NCI-H69 (cell line): ENCODE measurements at regions not wholly inside any gene's neighbourhood (a gene's known extent, or its start where the extent isn't known, plus 50 kb on each side); places are given as distances from the start of the nearest gene placed in this dataset.

Experiments used
- DNase-seq: peaks from one replicate; lab custom pipeline; 2025; lab: John Stamatoyannopoulos, UW

DNA sequence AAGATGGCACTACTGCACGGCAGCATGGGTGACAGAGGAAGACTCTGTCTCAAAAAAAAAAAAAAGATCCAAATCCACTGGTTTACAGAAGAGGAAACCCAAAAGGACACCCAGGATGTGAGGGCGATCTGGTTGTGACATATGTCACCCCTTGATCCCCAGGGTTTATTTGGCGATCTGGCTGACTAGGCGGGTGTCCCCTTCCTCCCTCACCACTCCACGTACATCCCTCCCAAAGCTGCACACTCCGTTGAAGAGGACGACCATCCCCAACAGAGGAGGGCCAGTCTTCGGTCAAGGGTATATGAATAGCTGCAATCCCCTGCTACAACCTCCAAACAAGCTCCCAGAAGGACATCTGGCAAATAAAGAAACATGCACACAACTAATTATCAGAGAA, 111.6 kb downstream of the HTR5A start:
- no peak for DNase-seq

DNA sequence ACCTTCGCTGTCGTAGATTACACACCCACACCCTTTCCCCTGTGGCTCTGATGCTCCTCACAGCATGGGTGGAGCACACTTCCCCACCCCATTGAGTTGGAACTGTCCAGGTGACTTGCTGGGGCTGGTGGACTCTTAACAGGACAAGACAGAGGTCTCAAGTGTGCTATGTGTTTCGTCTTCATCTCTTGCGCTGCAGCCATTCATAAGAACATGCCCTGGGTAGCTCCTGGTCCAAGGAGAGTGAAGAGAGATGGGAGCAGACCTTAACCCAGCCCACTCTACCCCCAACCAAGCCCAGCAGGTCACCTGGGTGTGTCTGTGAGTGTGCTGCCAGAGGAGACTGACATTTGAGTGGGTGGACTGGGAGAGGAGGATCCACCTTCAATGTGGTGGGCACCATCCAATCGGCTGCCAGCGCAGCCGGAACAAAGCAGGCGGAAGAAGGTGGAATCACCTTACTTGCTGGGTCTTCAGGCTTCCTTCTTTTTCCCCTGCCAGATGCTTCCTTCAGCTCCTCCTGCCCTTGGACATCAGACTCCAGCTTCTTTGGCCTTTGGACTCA, 112.4 kb downstream of the HTR5A start:
- DNase-seq: no peak

DNA sequence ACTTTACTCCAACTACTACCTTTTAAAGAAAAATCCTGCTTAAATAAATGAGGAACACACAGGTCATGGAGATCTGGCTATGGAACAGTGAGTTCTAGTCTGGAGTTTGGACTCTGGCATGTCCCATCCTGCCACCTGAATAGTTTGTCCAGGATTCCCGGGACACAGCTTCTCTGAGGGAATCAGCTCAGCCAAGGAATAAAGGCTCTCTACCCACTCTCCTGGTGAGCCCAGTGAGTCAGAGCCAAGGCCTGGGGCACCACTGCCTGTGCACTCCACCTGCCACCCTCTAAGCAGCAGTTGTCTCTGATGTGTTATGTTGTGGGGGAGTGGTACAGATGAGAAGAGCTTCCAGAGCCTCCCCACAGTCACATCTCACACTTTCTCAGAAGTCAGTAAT, 113.5 kb downstream of the HTR5A start:
- DNase-seq: no peak

DNA sequence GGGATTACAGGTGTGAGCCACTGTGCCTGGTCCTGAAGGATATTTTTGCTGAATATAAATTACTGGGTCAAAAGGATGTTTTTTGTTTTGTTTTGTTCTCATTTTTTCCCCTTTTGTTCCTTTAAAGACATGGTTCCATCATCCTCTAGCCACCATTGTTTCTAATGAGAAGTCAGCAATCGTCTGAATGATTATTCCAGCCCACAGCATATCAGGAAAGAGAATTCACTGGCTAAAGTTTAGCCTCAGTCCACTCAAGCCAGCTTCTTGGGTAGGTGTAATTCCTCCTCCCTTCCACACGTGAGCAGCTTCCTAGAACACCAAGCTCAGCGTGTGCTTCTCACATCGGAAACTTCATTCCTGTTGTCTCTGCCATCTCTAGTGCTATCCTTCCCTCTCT, 112.8 kb upstream of the INSIG1 start:
- no peak for DNase-seq

DNA sequence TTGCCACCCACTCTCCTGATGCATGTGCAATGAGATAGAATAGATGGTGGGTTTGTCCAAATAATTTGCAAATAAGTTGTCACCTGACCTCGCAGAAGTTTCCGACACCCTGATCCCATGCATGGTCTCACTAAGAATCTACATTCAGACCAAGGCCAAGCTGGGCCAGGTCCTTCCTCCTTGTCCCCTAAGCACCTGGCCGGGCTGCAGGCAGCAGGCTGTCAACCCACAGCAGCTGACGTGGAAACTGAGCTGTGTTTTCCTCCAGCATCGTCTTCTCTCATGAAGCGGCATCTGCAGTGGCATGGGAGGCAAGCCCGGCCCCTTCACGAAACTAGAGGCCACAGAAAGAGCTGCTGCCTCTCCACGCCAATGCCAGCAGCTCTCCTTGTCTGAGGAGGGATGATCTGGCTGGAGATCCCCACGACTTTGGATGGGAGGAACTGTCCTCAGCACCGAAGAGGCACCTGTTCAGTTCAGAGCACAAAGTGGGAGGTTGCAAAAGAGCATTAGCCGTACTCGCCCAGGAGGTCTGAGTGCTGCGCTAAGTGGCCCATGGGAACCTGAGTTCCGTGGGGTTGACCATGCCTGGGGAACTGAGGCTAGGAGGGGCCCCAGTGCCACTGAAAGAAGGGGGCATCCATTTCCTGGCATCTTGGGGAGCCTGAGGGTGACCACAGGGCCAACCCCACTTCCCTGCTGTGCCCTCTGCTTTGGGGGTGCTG, 110.5 kb upstream of the INSIG1 start:
- no peak for DNase-seq

GRCh38 chr7:155188357-155188756, 109.3 kb upstream of the INSIG1 start:
- DNase-seq: no peak

- no peak for DNase-seq
Observed at GRCh38 chr7:155188821-155189581, 108.7 kb upstream of the INSIG1 start.

- DNase-seq: no peak
Observed at GRCh38 chr7:155189590-155189989, 108.1 kb upstream of the INSIG1 start.

GRCh38 chr7:155190688-155191087, 107.0 kb upstream of the INSIG1 start:
- DNase-seq: peak; percentile 62

- DNase-seq: no peak
Observed at GRCh38 chr7:155191137-155191536, 106.5 kb upstream of the INSIG1 start.

- no peak for DNase-seq
Observed at GRCh38 chr7:155191901-155192478, 105.7 kb upstream of the INSIG1 start.

DNA sequence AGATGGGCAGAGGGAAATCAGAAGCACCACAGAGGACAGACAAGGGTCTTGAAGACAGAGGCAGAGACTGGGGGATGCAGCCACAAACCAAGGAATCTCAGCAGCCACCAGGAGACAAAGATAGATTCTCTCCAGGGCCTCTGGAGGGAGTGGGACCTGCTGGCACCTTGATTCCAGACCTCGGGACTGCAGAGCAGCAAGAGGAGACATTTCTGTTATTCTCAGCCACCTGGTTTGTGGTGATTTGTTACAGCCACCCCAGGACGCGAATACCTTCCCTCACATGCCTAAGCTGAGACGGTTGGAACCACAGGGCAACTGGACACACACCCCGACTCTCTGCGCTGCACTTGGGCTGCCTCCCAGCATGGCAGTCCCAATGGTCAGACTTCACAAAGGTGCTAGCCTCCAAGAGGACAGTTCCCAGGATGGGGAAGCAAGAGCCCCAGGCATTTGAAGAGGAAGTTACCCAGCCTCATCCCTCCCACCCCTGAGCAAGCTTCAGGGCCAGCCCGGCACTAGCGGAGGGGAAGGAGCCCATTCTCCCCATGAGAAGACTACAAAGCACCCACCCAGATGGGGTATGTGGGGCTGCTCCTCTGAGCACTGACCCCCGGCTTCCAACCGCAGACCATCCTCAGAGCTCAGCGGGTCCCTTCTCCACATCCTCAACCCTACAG, 104.6 kb upstream of the INSIG1 start:
- DNase-seq: no peak

GRCh38 chr7:155193716-155194115, 104.0 kb upstream of the INSIG1 start:
- no peak for DNase-seq

- DNase-seq: no peak
Observed at GRCh38 chr7:155194382-155195140, 103.1 kb upstream of the INSIG1 start.

- no peak for DNase-seq
Observed at GRCh38 chr7:155195939-155196523, 101.6 kb upstream of the INSIG1 start.

GRCh38 chr7:155198196-155198892, 99.3 kb upstream of the INSIG1 start:
- no peak for DNase-seq

DNA sequence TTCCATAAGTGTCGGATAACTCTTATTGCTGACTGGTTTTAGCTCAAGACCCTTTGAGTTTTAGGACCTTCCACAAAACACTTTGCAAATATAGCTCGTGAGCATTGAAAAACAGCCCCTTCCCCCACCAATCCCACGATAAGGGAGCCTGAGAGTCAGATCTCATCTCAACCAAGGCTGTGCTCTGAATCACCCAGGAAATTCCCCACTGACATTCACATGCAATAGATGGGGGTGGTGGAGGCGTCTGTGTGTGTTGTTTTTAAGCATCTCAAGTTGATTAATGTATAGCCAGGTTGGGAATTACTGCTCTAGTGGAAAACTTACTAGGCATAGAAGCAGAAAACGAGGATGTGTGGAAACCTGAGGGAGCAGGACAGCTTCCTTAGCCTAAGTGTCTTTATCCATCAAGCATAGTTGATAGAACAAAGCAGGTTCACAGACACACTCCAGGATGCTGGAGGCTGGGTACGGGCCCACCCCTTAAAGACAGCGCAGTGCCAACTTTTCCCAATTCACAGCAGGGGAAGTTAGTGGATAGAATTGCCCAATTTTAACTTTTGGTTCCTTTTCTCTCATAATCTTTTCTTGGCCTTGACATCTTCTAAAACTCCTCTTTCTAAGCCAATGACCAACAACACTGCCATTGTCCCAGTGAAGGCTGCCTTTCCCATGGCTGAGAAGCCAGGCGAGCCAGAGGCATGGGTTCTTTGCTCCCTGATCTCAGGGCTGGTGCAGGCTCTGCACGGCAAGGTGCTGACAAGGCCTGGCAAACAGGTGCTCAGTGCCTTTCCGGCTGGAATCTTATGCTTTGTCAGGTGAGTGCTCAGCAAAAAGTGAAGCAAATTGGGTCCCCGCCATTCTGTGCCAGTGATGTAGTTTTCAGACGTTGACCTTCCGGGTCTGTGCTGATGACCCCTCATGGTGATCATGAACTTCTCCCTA, 98.5 kb upstream of the INSIG1 start:
- no peak for DNase-seq

DNA sequence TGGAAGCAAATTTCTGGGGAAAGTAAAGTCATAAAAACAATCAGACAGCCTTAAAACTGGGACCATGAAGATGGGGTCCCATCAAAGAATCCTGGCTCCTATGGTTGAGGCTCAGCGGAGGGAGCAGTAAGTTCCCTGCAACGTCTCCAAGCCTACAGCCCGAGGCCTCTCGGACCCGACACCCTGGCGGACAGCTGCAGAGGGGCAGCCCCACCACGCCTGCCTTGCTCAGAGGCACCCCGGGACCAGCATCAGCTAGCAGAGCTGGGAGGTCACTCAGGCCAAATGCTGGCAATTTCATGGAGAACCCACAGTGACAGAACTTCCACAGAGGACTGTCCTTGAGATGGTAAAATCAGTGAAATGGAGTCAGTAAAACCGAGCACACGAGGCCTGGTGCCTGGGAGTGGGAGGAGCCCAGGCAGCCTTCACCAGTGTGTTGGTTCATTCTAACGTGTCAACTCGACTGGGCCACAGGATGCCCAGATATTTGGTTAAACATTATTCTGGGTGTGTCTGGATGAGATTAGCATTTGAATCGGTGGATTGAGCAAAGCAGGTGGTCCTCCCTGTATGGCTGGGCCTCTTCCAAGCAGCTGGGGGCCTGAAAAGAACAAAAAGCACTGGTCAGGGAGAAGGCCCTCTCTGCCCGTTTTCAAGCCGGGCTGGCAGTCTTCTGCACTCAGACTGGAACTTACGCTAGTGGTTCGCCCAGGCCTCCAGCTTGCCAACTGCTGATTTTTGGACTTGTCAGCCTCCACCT, 96.2 kb upstream of the INSIG1 start:
- no peak for DNase-seq
